ENCODE measurements at regions not wholly inside any gene's neighbourhood (a gene's known extent, or its start where the extent isn't known, plus 50 kb on each side); places are given as distances from the start of the nearest gene placed in this dataset.

- no peak overlapping the region for H3K4me3 ChIP-seq (ENCODE audit: low read depth, low read length)
- no peak for TF ChIP-seq CTCF (IDR thresholded peaks at IDR 0.05; ENCODE audit: borderline replicate concordance, insufficient read depth, low read depth, low read length)
These were observed 1312.2 kb downstream of the PLA2G4A start for GRCh38 chr1:188140958-188141357.

GRCh38 chr1:188154196-188154595, 1325.4 kb downstream of the PLA2G4A start:
- TF ChIP-seq CTCF (IDR thresholded peaks at IDR 0.05; ENCODE audit: borderline replicate concordance, insufficient read depth, low read depth, low read length): no peak

GRCh38 chr1:188154761-188155160, 1326.0 kb downstream of the PLA2G4A start:
- no peak for TF ChIP-seq CTCF (IDR thresholded peaks at IDR 0.05; ENCODE audit: borderline replicate concordance, insufficient read depth, low read depth, low read length)
- no peak overlapping the region for H3K4me3 ChIP-seq (ENCODE audit: low read depth, low read length)

More at GRCh38 chr1:188154196-188154595, 1325.4 kb downstream of the PLA2G4A start:
- H3K4me3 ChIP-seq (ENCODE audit: low read depth, low read length): no peak overlapping the region

- H3K4me3 ChIP-seq (ENCODE audit: low read depth, low read length): no peak overlapping the region
- TF ChIP-seq CTCF (IDR thresholded peaks at IDR 0.05; ENCODE audit: borderline replicate concordance, insufficient read depth, low read depth, low read length): no peak
These were observed 1326.5 kb downstream of the PLA2G4A start for GRCh38 chr1:188155261-188155660.

- no peak overlapping the region for H3K4me3 ChIP-seq (ENCODE audit: low read depth, low read length)
- TF ChIP-seq CTCF (IDR thresholded peaks at IDR 0.05; ENCODE audit: borderline replicate concordance, insufficient read depth, low read depth, low read length): no peak
These were observed 1335.7 kb downstream of the PLA2G4A start for GRCh38 chr1:188164459-188164858.

- TF ChIP-seq CTCF (IDR thresholded peaks at IDR 0.05; ENCODE audit: borderline replicate concordance, insufficient read depth, low read depth, low read length): no peak
- no peak overlapping the region for H3K4me3 ChIP-seq (ENCODE audit: low read depth, low read length)
These were observed 1337.9 kb downstream of the PLA2G4A start for GRCh38 chr1:188166654-188167053.

- H3K4me3 ChIP-seq (ENCODE audit: low read depth, low read length): no peak overlapping the region
- no peak for TF ChIP-seq CTCF (IDR thresholded peaks at IDR 0.05; ENCODE audit: borderline replicate concordance, insufficient read depth, low read depth, low read length)
These were observed 1341.2 kb downstream of the PLA2G4A start for GRCh38 chr1:188169971-188170370.

All from GM12875 (cell line).